CD14-positive monocyte (primary cell): ENCODE measurements at regions not wholly inside any gene's neighbourhood (a gene's known extent, or its start where the extent isn't known, plus 50 kb on each side); places are given as distances from the start of the nearest gene placed in this dataset.

Source experiments
- DNase-seq, 3 donors: peaks; one replicate each; pipeline ENCODE4 v3.0.0-alpha.2; 2011 to 2022
- H2AFZ ChIP-seq: 2 replicates; pipeline ENCODE4 v1.6.0; 2012; ENCODE audit warnings: mild to moderate bottlenecking, low read depth, low read length, inconsistent platforms; ENCODE audit not compliant: insufficient read depth, poor library complexity, severe bottlenecking
- H3K27ac ChIP-seq, 2 donors: 1 replicate in 1 of 2; 2 replicates in 1 of 2; pipeline ENCODE4 v1.5.1; 2012 to 2013; ENCODE audit warnings: low read length in 2 of 2, control low read depth in 1 of 2, inconsistent platforms in 1 of 2, low read depth in 1 of 2, mild to moderate bottlenecking in 1 of 2
- H3K27me3 ChIP-seq, 2 donors: one replicate each; pipeline versions ENCODE4 v1.6.0 to v1.6.1; 2011 to 2013; ENCODE audit warnings: low read length in 2 of 2; ENCODE audit not compliant: control insufficient read depth in 2 of 2, insufficient read depth in 2 of 2
- H3K36me3 ChIP-seq, 2 donors: replicated peaks in 1 of 2; 1 replicate in 1 of 2; 2 replicates in 1 of 2; pipeline versions ENCODE4 v1.5.1 to v1.6.1; 2012 to 2013; ENCODE audit warnings: low read length in 2 of 2, control low read depth in 1 of 2, inconsistent platforms in 1 of 2, mild to moderate bottlenecking in 1 of 2; ENCODE audit not compliant: insufficient read depth in 2 of 2, control insufficient read depth in 1 of 2
- H3K4me1 ChIP-seq, 2 donors: 1 replicate in 1 of 2; 2 replicates in 1 of 2; pipeline versions ENCODE4 v1.5.1 to v1.6.1; 2012 to 2013; ENCODE audit warnings: low read length in 2 of 2, control low read depth in 1 of 2, inconsistent platforms in 1 of 2, mild to moderate bottlenecking in 1 of 2, moderate library complexity in 1 of 2; ENCODE audit not compliant: insufficient read depth in 2 of 2, control insufficient read depth in 1 of 2
- H3K4me2 ChIP-seq: replicated peaks from 2 replicates; pipeline ENCODE3; 2012; ENCODE audit warnings: low read length, moderate library complexity, mild to moderate bottlenecking; ENCODE audit not compliant: poor library complexity, severe bottlenecking; ENCODE audit errors: extremely low read depth
- H3K4me3 ChIP-seq, 3 experiments: fragments of 200-600 bp in 1 of 3; sonication (generic) in 1 of 3; replicated peaks in 1 of 3; 1 replicate in 2 of 3; 2 replicates in 1 of 3; pipeline ENCODE4 v1.5.1; 2011 to 2013; ENCODE audit warnings: low read length in 3 of 3, mild to moderate bottlenecking in 3 of 3, control low read depth in 2 of 3, low read depth in 2 of 3, inconsistent platforms in 1 of 3, moderate library complexity in 1 of 3
- H3K79me2 ChIP-seq: 2 replicates; pipeline ENCODE4 v1.6.0; 2012; ENCODE audit warnings: mild to moderate bottlenecking, control low read depth, inconsistent platforms, low read length, moderate library complexity; ENCODE audit not compliant: insufficient read depth
- H3K9ac ChIP-seq: 2 replicates; pipeline ENCODE4 v1.6.0; 2017; ENCODE audit warnings: low read length, mild to moderate bottlenecking; ENCODE audit not compliant: insufficient read depth, poor library complexity, severe bottlenecking
- H3K9me3 ChIP-seq, 2 donors: replicated peaks in 1 of 2; 1 replicate in 1 of 2; 2 replicates in 1 of 2; pipeline versions ENCODE4 v1.5.1 to v1.6.1; 2012 to 2013; ENCODE audit warnings: low read length in 2 of 2, control low read depth in 1 of 2; ENCODE audit not compliant: control insufficient read depth in 1 of 2, insufficient read depth in 1 of 2
- H4K20me1 ChIP-seq: 2 replicates; pipeline ENCODE4 v1.6.0; 2012; ENCODE audit warnings: mild to moderate bottlenecking, low read length, control low read depth, moderate library complexity; ENCODE audit not compliant: insufficient read depth
- H3K27ac Mint-ChIP-seq, 7 donors: one replicate each; pipeline ENCODE4 v1.8.0; 2020; ENCODE audit warnings: mild to moderate bottlenecking in 7 of 7, mixed read lengths in 7 of 7, moderate library complexity in 6 of 7, inconsistent platforms in 2 of 7
- H3K27me3 Mint-ChIP-seq, 3 donors: one replicate each; pipeline ENCODE4 v1.8.0; 2021 to 2022; ENCODE audit warnings: low read depth in 3 of 3, mild to moderate bottlenecking in 3 of 3, mixed read lengths in 3 of 3, moderate library complexity in 3 of 3, inconsistent platforms in 1 of 3
- H3K36me3 Mint-ChIP-seq, 2 donors: one replicate each; pipeline ENCODE4 v1.8.0; 2020; ENCODE audit warnings: mixed read lengths in 2 of 2, inconsistent platforms in 1 of 2, mild to moderate bottlenecking in 1 of 2
- H3K4me1 Mint-ChIP-seq: one replicate; pipeline ENCODE4 v1.8.0; 2020; ENCODE audit warnings: mild to moderate bottlenecking, mixed read lengths
- H3K4me3 Mint-ChIP-seq, 2 donors: one replicate each; pipeline ENCODE4 v1.8.0; 2020; ENCODE audit warnings: mild to moderate bottlenecking in 2 of 2, mixed read lengths in 2 of 2, moderate library complexity in 1 of 2
- H3K9me3 Mint-ChIP-seq, 7 donors: one replicate each; pipeline ENCODE4 v1.8.0; 2020 to 2022; ENCODE audit warnings: mixed read lengths in 7 of 7, mild to moderate bottlenecking in 6 of 7, moderate library complexity in 6 of 7, inconsistent platforms in 2 of 7
- WGBS: methylation state at CpG from one replicate; pipeline ENCODE4 v1.1.5; 2013; ENCODE audit warnings: missing lambda C conversion rate; ENCODE audit not compliant: insufficient coverage; 5-methylcytosine and 5-hydroxymethylcytosine counted together
- intact Hi-C, 2 donors: fragments of 100-400 bp; cut with micrococcal nuclease; formaldehyde crosslinking; loops; one replicate each; pipeline versions ENCODE4 v1.15.0 to v1.15.1; 2023
- TF ChIP-seq, protein P1 (sequence below): fragments of 200-600 bp; IDR thresholded peaks from one replicate; pipeline ENCODE4 v1.8.0; 2022; ENCODE audit warnings: antibody characterized with exemption, mild to moderate bottlenecking

GRCh38 chr2:205857520-205858237 is 175.4 kb downstream of the NRP2 start:
- H3K79me2 ChIP-seq = no peaks in the 10 kb centered on the region
- no peaks in the 10 kb centered on the region for H3K36me3 ChIP-seq
- H3K4me1 ChIP-seq = no peaks in the 10 kb centered on the region
- 92% methylated on average over 2 of the region's 13 CpGs for WGBS
- H3K36me3 Mint-ChIP-seq = no peaks in the 10 kb centered on the region
- H3K9me3 Mint-ChIP-seq = peaks cover 0 to 8% (median 4%) of the 10 kb centered on the region in 7 donors
- H3K27me3 ChIP-seq = no peaks in the 10 kb centered on the region
- H3K27ac ChIP-seq = no peak overlapping the region
- H3K27ac Mint-ChIP-seq = no peak overlapping the region
- H3K27me3 Mint-ChIP-seq = peaks cover 2 to 4% (median 2%) of the 10 kb centered on the region in 3 donors
- intact Hi-C loops = no loop called here
- no peaks in the 10 kb centered on the region for H3K4me1 Mint-ChIP-seq
- H3K4me2 ChIP-seq = no peak overlapping the region
- no peak overlapping the region for H3K4me3 ChIP-seq
- no peaks in the 10 kb centered on the region for H3K9me3 ChIP-seq
- H3K9ac ChIP-seq = no peak overlapping the region
- H2AFZ ChIP-seq = no peak overlapping the region
- H3K4me3 Mint-ChIP-seq = no peak overlapping the region
- TF ChIP-seq, protein P1, sequence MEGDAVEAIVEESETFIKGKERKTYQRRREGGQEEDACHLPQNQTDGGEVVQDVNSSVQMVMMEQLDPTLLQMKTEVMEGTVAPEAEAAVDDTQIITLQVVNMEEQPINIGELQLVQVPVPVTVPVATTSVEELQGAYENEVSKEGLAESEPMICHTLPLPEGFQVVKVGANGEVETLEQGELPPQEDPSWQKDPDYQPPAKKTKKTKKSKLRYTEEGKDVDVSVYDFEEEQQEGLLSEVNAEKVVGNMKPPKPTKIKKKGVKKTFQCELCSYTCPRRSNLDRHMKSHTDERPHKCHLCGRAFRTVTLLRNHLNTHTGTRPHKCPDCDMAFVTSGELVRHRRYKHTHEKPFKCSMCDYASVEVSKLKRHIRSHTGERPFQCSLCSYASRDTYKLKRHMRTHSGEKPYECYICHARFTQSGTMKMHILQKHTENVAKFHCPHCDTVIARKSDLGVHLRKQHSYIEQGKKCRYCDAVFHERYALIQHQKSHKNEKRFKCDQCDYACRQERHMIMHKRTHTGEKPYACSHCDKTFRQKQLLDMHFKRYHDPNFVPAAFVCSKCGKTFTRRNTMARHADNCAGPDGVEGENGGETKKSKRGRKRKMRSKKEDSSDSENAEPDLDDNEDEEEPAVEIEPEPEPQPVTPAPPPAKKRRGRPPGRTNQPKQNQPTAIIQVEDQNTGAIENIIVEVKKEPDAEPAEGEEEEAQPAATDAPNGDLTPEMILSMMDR = no peak
- no peak for DNase-seq
- no peaks in the 10 kb centered on the region for H4K20me1 ChIP-seq

DNA sequence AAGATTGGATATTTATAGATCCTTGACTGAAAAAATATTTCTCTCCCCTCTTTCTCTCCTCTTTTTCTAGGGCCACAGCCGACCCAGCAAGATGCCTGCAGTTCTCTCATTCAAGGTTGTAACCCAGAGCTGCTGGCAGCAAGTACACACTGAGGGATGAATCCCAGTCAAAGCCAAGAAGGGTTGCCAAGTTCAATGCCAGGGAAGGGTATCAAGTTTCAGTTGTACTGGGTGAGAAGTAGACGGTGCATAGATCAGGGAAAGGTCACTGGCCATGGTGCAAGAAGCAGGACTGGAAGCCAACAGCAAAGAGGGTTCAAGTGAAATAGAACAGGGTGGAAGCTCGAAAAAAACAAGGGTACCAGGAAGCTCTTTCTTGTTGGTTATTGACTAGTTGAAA is 170.2 kb downstream of the NRP2 start:
- Histone ChIP-seq H3K79me2 (no peaks in the 10 kb centered on the region), H2AFZ (no peak overlapping the region), H3K9me3 (no peaks in the 10 kb centered on the region), H3K4me3 (no peak overlapping the region), H3K9ac (no peak overlapping the region), H3K4me1 (no peaks in the 10 kb centered on the region), H4K20me1 (no peaks in the 10 kb centered on the region), H3K27ac (no peak overlapping the region), H3K36me3 (no peaks in the 10 kb centered on the region), H3K4me2 (no peak overlapping the region), H3K27me3 (no peaks in the 10 kb centered on the region)
- Mint-ChIP-seq H3K4me3 (no peak overlapping the region), H3K9me3 (peaks cover 0 to 10% (median 4%) of the 10 kb centered on the region in 7 donors), H3K27ac (no peak overlapping the region), H3K27me3 (peaks cover 0 to 3% (median 2%) of the 10 kb centered on the region in 3 donors), H3K36me3 (no peaks in the 10 kb centered on the region), H3K4me1 (no peaks in the 10 kb centered on the region)
- intact Hi-C loops = no loop called here
- DNase-seq = no peak
- TF ChIP-seq, protein P1 = no peak
- WGBS = 96% methylated on average over 3 of the region's 3 CpGs
